ENCODE measurements at regions not wholly inside any gene's neighbourhood (a gene's known extent, or its start where the extent isn't known, plus 50 kb on each side); places are given as distances from the start of the nearest gene placed in this dataset.

- no peak overlapping the region for H3K4me3 ChIP-seq (ENCODE audit: low read depth, low read length)
- ChIA-PET POLR2A (no interaction called here), CTCF (interaction anchor here (2.2 kb wide), 1 partner anchor 959 kb away, joined by 6 read pairs; no protein-coding TSS in a partner anchor)
- TF ChIP-seq CTCF (IDR thresholded peaks at IDR 0.05; ENCODE audit: insufficient read depth, low read length, missing control alignments): no peak
- no peak for DNase-seq (ENCODE audit: low read depth, low spot score)
Observed at GRCh38 chr14:38862366-38862765, 240.7 kb downstream of the SEC23A start.

DNA sequence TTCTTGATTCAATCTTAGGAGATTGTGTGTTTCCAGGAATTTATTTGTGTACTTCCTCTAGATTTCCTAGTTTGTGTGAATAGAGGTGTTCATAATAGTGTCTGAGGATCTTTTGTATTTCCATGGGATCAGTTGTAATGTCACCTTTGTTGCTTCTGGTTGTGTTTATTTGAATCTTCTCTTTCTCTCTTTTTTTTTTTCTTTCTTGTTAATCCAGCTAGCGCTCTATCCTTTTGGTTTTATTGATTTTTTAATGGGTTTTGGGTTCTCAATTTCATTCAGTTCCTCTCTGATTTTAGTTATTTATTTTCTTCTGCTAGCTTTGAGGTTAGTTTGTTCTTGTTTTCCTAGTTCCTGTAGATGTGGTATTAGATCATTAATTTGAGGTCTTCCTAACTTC, 242.5 kb downstream of the SEC23A start:
- no peak overlapping the region for H3K4me3 ChIP-seq (ENCODE audit: low read depth, low read length)
- POLR2A ChIA-PET: no interaction called here
- CTCF ChIA-PET: interaction anchor here (1.7 kb wide), 2 partner anchors 8 to 10 kb away, joined by 6 to 8 read pairs; no protein-coding TSS in a partner anchor
- no peak for TF ChIP-seq CTCF (IDR thresholded peaks at IDR 0.05; ENCODE audit: insufficient read depth, low read length, missing control alignments)
- no peak for DNase-seq (ENCODE audit: low read depth, low spot score)

DNA sequence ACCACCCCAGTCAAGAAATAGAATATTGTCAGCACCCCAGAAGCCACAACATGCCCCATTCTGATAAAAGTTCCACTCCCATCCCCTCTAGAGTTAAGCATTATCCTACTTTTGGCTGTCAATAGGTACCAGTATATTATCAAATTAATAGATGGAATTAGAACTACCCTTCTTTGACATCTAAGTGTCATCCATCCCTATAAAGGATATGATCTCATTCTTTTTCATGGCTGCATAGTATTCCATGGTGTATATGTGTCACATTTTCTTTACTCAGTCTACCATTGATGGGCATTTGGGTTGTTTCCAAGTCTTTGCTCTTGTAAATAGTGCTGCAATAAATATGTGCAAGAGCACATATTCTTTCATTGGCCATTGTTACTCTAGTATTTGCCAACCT, 246.2 kb downstream of the SEC23A start:
- ChIA-PET POLR2A (no interaction called here), CTCF (interaction anchor here (3.4 kb wide), 1 partner anchor 11 kb away, joined by 13 read pairs; no protein-coding TSS in a partner anchor)
- no peak for DNase-seq (ENCODE audit: low read depth, low spot score)
- no peak overlapping the region for H3K4me3 ChIP-seq (ENCODE audit: low read depth, low read length)
- no peak for TF ChIP-seq CTCF (IDR thresholded peaks at IDR 0.05; ENCODE audit: insufficient read depth, low read length, missing control alignments)

- CTCF ChIA-PET: interaction anchor here (0.6 to 3.4 kb wide), 2 partner anchors 12 to 1622 kb away, joined by 3 to 13 read pairs; no protein-coding TSS in a partner anchor
- DNase-seq (ENCODE audit: low read depth, low spot score): no peak
- no peak for TF ChIP-seq CTCF (IDR thresholded peaks at IDR 0.05; ENCODE audit: insufficient read depth, low read length, missing control alignments)
- POLR2A ChIA-PET: no interaction called here
- no peak overlapping the region for H3K4me3 ChIP-seq (ENCODE audit: low read depth, low read length)
Observed at GRCh38 chr14:38855513-38855912, 247.5 kb downstream of the SEC23A start.

GRCh38 chr14:38851111-38851510, 251.9 kb downstream of the SEC23A start:
- DNase-seq (ENCODE audit: low read depth, low spot score): no peak
- no peak overlapping the region for H3K4me3 ChIP-seq (ENCODE audit: low read depth, low read length)
- TF ChIP-seq CTCF (IDR thresholded peaks at IDR 0.05; ENCODE audit: insufficient read depth, low read length, missing control alignments): no peak
- CTCF ChIA-PET: interaction anchor here (1.5 kb wide), 1 partner anchor 17 kb away, joined by 8 read pairs; no protein-coding TSS in a partner anchor
- POLR2A ChIA-PET: no interaction called here

DNA sequence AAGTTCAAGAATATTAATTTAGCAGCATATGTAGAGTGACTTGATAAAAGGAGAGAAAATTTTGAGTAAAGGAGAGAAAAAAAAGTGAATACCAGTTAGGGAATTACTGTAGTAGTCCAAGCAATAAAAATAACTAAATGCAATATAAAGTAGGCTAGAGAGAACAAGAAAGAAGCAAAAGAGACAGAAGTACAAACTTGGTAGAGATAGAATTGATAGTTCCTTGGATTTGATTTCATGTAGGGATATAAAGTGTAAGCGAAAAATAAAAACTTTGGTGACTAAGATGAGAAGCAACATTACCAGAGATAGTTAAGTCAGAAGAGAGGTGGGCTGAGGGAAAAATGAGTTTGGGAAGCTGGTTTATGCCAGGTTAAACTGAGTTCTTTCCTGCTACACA, 252.4 kb downstream of the SEC23A start:
- CTCF ChIA-PET: interaction anchor here (1.5 kb wide), 1 partner anchor 17 kb away, joined by 8 read pairs; no protein-coding TSS in a partner anchor

More for the DNA sequence above, 252.4 kb downstream of the SEC23A start:
- no peak overlapping the region for H3K4me3 ChIP-seq (ENCODE audit: low read depth, low read length)
- POLR2A ChIA-PET: no interaction called here
- no peak for TF ChIP-seq CTCF (IDR thresholded peaks at IDR 0.05; ENCODE audit: insufficient read depth, low read length, missing control alignments)
- DNase-seq (ENCODE audit: low read depth, low spot score): no peak
